ENCODE measurements at regions not wholly inside any gene's neighbourhood (a gene's known extent, or its start where the extent isn't known, plus 50 kb on each side); places are given as distances from the start of the nearest gene placed in this dataset.

- TF ChIP-seq POLR2A (IDR thresholded peaks at IDR 0.05) (no peak), CTCF (IDR thresholded peaks at IDR 0.05) (no peak)
These were observed 357.3 kb upstream of the NDST4 start for GRCh38 chr4:115470763-115471162.
